ENCODE measurements at regions not wholly inside any gene's neighbourhood (a gene's known extent, or its start where the extent isn't known, plus 50 kb on each side); places are given as distances from the start of the nearest gene placed in this dataset.

- TF ChIP-seq CTCF (IDR thresholded peaks at IDR 0.05) (no peak), POLR2A (IDR thresholded peaks at IDR 0.05) (no peak)
Measured at GRCh38 chr2:19800796-19801195, 101.0 kb downstream of the TTC32 start.

Measured in right lobe of liver (tissue), 4 donors.